GM19452 (cell line): ENCODE measurements at regions not wholly inside any gene's neighbourhood (a gene's known extent, or its start where the extent isn't known, plus 50 kb on each side); places are given as distances from the start of the nearest gene placed in this dataset.
"Not testable (repeated sequence)": the region's sequence is repeated elsewhere in the genome, so short reads cannot be mapped to it uniquely, and the experiment has no call there.

Source experiments
- ATAC-seq: cut with Tn5 transposase; IDR thresholded peaks from one replicate; pipeline ENCODE4 v1.9.1; 2021; ENCODE audit not compliant: unreplicated experiment

DNA sequence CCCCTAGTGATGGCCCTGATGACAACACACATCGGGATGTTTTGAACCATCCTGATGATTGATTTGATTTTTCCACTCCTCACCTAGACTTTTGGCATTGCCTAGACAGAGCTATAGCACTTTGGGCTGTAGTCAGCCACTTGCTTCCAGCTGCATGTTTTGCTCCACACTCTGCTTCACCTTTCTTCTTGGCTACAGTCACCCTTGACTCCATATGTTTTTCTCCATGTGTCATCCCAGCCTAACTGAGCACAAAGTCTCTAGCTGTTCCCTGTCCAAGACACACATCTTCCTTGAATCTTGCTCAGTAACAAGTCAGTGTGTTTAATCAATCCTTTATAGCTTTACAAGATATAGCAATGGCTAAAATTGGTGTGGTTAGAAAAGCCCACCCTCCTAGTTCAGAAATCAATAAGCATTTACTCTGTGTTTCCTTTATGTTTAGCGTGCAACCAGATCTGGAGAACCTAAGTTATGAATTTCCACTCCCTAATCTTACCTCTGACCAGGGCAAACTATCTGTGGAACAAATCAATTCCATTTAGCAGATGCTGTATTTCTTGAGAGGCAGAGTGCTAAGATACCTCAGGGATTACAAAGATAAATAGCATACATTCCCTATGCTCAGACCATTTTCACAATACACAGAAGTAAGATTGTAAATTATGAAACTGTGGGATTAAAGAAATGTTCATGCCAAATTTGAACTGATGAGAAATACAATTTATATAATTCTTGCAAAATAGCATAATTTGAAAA, 98.4 kb upstream of the LYPLAL1 start:
- no peak for ATAC-seq

DNA sequence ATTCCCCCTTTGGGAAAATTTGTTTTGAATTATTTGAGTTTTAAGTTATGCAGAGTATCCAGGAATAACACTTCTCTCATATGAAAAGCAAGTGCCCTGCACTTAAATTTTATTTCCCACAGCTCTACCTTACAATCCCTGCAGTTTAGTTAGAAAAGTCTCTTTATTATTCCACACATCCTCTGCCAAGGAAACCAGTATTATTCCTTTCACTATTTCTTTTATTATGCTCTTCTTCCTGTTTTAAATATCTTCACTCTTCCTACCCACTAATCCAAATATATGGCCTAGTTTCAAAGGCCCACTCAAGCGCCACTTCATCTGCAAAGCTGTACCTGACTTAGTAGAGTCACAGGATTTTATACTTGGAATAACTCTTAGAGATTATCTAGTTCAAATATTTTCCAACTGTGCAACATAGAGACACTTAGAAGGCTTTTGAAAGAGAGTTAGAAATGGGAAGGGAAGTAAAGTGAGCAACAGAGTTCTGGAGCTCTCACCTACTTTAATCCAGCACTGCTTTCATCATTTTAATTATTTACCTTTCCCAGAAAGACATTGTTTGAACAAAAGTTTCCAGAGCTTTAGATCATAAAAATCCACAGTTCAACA, 97.2 kb upstream of the LYPLAL1 start:
- ATAC-seq: no peak

DNA sequence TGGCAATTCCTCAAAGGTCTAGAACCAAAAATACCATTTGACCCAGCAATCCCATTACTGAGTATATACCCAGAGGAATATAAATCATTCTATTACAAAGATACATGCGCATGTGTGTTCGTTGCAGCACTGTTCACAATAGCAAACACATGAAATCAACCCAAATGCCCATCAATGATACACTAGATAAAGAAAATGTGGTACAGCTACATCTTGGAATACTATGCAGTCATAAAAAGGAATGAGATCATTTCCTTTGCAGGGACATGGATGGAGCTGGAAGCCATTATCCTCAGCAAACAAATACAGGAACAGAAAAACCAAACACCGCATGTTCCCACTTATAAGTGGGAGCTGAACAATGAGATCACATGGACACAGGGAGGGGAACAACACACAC, 95.9 kb upstream of the LYPLAL1 start:
- not testable (repeated sequence) for ATAC-seq

DNA sequence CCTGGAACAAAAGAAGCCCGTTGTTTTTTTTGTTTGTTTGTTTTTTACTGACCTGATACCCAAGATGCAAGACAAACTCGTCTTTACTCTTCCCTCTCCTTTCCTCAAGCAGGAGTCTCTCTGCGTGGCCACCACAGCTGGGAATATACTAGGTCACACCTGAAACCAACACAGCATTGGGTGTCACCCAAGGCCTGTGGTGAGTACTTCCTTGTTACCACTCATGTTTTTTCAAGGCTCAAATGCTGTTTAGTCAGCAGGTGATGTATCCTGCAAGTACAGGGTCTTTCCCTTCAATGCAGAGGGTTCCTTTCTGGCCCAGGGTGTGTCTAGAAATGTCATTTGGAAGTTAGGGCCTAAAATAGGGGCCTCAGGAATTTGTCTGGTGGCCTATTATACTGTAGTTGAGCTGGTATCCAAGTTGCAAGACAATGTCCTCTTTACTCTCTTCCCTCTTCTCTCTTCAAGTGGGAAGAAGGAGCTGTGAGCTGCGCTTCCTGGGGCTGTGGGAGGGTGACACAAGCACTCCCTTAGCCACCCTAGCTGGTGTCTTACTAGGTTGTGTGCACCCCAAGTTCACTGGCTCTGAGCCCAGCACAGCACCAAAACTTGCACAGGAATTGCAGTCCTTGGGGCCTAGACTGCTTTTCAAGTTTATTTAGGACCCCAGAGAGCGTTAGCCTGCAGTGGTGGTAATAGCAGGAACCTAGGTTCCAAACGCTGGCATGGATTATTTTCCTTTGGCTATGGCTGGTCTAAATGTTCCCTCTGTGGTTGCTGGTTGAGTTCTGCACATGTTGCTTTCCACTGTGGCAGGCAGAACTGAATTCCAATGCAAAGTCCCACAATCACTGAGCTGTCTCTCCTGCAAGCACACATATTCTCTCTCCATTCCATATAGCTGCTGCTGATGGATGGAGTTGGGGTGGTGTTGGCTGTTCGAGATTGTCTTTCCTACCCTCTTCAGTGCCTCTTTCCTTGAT, 91.4 kb upstream of the LYPLAL1 start:
- ATAC-seq: peak; percentile 69

DNA sequence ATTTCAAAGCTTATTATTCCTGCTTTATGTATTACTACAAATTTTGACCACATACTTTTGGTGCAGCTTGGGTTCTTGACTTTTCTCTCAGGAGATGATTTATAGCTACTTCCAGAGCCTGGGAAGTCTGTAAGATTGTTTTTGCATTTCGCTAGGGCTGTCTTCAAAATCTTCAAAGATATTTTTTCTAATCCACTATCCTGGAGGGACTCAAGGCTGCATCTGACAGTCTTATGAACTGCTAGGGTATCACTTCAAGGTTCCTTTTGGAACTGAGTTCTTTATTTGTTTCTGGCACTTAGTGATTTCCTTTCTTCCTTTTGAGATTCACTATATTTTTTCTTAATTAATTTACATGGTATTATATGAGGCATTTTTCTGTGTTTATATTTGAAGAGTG, 90.0 kb upstream of the LYPLAL1 start:
- no peak for ATAC-seq

DNA sequence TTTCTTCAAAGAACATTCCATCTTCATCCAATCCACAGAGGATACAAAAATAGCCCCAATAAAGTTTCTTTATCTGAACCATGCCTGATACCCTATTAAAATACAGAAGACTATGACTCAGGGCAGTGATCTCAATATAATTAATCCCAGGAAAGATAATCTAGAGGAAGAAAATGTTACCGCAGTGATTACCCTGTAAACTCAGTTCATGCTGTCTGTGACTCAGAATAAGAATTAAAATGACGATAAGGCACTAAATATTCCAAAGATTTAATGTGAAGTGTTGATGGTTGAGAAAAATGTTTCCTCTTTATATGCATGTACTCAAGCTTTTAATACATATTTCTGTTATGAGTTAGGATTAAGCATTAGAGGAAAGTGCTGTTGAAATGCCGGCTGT, 88.6 kb upstream of the LYPLAL1 start:
- ATAC-seq: no peak

DNA sequence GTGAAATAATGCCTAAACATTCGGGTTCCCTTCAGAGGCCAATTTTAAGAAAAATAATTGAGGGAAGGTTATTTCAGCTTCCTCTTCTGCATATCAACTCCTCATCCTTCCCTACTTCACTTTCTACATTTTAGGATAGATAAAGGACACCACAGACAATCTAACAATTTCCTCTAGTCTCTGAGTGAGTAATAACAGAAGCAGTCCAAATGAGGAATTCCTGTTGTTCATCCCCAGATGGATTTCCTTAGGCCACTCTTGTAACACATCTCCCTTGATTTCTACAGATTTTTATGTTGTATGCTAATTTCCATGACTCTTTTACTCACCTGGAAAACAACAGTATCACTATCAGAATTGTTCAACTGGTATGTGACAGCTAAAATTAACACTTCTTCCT, 87.7 kb upstream of the LYPLAL1 start:
- ATAC-seq: no peak

DNA sequence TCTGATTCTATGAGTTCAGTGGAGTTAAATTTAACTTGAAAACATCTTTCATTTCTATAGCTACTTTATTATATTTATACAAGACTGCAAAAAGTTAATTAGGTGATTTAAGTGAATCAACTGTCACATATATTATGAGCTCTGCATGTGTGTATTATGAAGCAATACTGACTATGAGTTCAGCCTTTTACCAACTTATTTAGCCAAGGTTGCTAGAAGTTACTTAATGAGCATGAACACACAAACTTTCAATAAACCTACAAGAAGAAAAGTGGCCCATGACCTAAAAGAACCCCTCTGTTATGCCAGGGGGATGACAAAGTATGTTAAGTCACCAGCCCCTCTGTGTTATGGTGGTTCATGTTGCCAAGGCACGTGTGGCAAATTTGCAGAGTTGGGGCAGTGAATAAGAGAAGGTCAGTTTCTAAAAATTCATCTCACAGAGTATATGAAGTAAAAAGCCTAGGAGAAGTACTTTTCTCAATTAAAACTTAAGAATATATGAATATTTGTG, 86.7 kb upstream of the LYPLAL1 start:
- ATAC-seq: no peak

DNA sequence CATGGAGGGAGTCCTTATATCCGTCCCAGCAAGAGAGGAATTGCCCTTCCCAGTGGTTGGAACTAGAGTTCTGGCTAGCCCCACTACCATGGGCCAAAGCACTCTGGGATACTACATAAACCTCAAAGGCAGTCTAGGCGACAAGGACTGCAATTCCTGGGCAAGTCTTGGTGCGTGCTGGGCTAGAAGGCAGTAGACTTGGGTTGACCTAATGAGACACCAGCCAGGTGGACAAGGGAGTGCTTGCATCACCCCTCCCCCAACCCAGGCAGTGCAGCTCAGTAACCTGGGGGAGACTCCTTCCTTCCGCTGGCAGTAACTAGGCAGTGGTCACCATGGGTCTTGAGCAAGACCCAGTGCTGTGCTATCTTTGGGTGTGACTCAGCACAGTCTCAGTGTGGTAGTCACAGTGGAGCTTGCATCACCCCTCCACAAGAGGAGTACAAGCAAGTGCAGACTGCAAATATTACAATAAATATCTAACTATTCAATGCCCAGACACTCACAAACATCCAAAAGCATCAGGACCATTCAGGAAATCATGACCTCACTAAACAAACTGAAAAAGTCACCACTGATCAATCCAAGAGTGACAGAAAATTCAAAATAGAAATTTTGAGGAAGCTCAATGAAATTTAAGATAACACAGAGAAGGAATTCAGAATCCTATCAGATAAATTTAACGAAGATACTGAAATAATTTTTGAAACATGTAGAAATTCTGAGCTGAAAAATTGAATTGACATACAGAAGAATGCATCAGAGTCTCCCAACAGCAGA, 84.7 kb upstream of the LYPLAL1 start:
- ATAC-seq: peak; percentile 84

DNA sequence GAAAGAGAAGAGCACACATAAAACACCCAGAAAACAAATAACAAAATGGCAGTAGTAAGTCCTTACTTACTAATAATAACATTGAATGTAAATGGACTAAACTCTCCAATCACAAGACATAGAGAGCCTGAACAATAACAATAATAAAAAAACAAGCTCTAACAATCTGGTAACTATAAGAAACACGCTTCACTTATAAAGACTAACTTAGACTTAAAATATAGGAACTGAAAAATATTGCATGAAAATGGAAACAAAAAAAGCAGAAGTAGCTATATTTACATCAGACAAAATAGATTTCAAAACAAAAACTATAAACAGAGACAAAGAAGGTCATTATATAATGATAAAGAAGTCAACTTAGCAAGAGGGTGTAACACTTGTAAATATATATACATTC, 83.1 kb upstream of the LYPLAL1 start:
- peak; percentile 68 for ATAC-seq

DNA sequence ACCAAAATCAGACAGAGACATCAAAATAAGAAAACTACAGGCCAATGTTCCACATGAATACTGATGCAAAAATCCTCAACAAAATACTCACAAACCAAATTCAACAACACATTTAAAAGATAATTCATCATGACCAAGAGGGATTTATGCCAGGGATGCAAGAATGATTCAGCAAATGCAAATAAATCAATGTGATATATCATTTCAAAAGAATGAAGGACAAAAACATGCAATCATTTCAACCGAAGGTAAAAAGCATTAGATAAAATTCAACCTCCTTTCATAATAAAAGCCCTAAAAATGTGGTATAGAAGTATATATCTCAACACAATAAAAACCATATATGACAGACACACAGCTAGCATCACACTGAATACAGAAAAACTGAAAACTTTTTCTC, 81.5 kb upstream of the LYPLAL1 start:
- no peak for ATAC-seq

DNA sequence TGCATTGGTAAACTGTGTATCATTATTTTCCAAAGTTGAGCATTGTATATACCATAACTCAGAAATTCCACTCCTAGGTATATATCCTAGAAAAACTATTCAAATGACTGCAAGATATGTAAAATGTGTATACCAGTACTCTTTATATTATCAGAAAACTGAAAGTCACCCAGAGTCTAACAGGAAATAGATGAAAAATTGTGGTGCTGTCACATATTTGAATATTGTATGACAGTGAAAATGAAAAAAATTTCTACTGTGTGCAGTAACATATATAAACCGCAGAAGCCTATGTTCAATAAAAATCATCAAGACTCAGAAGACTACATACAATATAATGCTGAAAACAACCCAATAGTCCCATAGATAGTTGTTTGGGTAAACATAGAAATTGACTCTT, 74.4 kb upstream of the LYPLAL1 start:
- peak; percentile 69 for ATAC-seq

DNA sequence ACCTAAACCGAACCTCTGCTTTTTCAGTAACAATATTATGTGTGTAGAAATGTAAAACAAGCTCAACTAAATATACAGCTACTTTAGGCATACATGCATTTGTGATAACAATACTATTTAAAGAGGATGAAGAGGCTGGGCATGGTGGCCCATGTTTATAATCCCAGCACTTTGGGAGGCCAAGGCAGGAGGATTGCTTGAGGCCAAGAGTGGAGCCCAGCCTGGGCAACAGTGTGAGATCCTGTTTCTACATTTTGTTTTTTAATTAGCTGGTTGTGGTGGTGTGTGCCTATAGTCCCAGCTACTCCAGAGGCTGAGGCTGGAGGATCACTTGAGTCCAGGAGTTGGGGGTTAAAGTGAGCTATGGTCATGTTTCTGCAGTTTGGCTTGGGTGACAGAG, 73.6 kb upstream of the LYPLAL1 start:
- ATAC-seq: no peak

DNA sequence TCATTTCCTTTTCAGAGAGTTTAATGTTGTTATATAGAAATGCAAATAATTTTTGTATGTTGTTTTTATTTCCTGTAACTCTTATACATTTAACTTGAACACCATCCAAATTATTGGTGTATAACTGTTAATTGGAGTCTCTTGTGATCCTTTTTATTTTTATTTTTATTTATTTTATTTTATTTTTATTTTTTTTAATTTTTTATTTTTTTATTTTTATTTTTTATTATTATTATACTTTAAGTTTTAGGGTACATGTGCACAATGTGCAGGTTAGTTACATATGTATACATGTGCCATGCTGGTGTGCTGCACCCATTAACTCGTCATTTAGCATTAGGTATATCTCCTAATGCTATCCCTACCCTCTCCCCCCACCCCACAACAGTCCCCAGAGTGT, 71.2 kb upstream of the LYPLAL1 start:
- not testable (repeated sequence) for ATAC-seq

DNA sequence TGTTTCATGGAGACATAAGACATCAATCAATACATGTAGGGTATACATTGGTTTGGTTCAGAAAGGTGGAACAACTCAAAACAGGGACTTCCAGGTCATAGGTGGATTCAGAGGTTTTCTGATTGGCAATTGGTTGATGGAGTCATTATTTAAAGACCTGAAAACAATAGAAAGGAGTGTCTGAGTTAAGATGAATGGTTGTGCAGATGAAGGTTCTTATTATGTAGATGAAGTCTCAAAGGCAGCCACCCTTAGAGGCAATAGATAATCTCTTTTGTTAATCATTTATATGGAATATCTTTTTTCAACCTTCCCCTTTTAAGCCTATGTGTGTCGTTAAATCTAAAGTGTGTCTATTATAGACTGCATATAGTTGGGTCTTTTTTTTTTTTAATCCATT, 67.8 kb upstream of the LYPLAL1 start:
- ATAC-seq: no peak

DNA sequence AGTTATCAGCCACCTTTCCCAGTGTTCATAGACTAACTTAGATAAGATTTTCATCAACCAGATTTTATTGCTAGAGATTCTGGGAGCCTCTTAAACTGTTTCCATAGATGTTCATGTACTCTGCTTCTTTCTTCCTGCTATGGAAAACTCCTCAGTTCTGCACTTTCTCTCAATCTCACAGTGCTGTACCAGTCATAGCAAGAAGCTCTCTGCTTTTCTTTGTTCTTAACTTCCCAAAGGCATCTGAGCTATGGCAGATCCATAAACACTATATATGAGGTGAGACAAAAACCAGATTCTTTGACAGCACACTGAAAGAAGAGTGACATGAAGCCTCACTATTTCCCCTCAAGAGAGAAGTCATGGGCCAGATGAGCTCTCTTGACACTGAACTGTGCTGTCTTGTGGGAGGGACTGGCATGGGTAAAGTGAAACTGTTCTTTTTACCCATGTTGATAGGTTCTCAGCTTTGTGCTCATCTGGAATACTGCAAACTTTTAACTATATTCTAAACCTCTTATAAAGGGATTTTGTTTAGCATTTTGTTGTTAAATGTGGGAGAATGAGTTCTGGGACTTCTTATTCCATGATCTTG, 64.2 kb upstream of the LYPLAL1 start:
- no peak for ATAC-seq

DNA sequence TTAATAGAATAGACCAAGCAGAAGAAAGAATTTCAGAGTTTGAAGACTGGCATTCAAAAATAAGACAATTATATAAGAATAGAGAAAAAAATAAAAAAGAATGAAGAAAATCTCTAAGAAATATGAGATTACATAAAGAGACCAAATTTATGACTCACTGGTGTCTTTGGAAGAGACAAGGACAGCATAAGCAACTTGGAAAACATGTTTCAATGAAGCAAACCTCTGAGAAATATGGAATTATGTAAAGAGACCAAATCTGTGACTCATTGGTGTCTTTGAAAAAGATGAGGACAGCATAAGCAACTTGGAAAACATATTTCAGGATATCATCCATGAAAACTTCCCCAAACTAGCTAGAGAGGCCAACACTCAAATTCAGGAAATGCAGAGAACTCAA, 60.4 kb upstream of the LYPLAL1 start:
- no peak for ATAC-seq

DNA sequence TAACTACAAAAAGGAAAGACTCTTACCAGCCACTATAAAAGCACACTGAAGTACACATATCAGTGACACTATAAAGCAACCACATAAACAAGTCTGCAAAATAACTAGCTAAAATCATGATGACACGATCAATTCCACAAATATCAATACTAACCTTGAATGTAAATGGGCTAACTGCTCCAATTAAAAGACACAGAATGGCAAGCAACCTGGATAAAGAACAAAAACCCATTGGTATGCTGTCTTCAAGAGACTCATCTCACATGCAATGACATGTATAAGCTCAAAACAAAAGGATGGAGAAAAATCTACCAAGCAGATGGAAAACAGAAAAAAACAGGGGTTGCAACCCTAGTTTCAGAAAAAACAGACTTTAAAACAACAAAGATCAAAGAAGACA, 59.7 kb upstream of the LYPLAL1 start:
- no peak for ATAC-seq

DNA sequence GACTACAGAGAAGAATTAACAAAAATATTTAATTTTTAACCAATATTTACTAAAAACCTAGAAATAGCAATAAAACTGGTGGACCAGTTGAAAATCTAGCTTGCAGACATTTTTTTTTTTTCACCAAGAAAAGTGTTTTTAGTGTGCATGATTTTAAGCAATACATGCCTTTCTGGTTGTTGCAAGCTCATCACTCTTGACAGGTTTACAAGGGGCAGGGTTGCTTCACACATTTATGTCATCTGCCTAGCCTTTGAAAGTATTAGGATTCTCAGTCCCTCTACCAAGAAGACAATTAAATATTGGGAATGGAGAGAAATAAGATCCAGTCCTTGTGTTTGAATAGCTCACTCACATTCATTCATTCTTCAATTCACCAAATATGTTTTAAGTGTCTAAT, 53.8 kb upstream of the LYPLAL1 start:
- no peak for ATAC-seq
